BE2C (cell line): ENCODE measurements at regions not wholly inside any gene's neighbourhood (a gene's known extent, or its start where the extent isn't known, plus 50 kb on each side); places are given as distances from the start of the nearest gene placed in this dataset.

Source experiments
- DNase-seq: peaks from one replicate; pipeline ENCODE4 v3.0.0-alpha.2; 2020
- H3K27me3 ChIP-seq: fragments of 250-450 bp; sonication (Bioruptor Pico); 2 replicates; pipeline ENCODE4 v1.5.1; 2020; ENCODE audit warnings: mild to moderate bottlenecking
- H3K36me3 ChIP-seq: fragments of 250-450 bp; sonication (Bioruptor Pico); 2 replicates; pipeline ENCODE4 v1.5.1; 2020; ENCODE audit warnings: mild to moderate bottlenecking
- H3K4me1 ChIP-seq: fragments of 250-450 bp; sonication (Bioruptor Pico); 2 replicates; pipeline ENCODE4 v1.5.1; 2020
- H3K4me3 ChIP-seq: 2 replicates; pipeline ENCODE4 v1.5.1; 2011; ENCODE audit warnings: low read depth, low read length
- H3K9me3 ChIP-seq: fragments of 250-450 bp; sonication (Bioruptor Pico); 2 replicates; pipeline ENCODE4 v1.5.1; 2020
- TF ChIP-seq, protein P1 (sequence below): IDR thresholded peaks from 2 replicates; pipeline ENCODE4 v1.5.1; 2012; ENCODE audit warnings: mild to moderate bottlenecking, low read depth, low read length

DNA sequence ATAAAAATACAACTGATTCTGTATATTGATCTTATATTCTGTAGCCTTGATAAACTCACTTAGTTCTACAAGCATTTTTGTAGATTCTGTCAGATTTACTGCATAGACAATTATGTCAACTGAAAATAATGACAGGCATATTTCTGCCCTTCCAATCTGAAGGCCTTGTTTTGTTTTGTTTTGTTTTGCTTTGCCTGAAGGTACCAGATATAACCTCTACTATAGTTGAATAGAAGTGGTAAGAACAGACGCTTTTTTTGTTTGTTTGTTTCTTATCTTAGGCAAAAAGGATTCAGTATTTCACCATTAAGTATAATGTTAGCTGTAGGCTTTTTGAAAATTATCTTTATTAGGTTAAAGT lies 64.6 kb upstream of the RSPO3 start:
- H3K27me3 ChIP-seq: no peaks in the 10 kb centered on the region
- no peak for DNase-seq
- H3K4me3 ChIP-seq: no peak overlapping the region
- H3K4me1 ChIP-seq: no peaks in the 10 kb centered on the region
- TF ChIP-seq, protein P1, sequence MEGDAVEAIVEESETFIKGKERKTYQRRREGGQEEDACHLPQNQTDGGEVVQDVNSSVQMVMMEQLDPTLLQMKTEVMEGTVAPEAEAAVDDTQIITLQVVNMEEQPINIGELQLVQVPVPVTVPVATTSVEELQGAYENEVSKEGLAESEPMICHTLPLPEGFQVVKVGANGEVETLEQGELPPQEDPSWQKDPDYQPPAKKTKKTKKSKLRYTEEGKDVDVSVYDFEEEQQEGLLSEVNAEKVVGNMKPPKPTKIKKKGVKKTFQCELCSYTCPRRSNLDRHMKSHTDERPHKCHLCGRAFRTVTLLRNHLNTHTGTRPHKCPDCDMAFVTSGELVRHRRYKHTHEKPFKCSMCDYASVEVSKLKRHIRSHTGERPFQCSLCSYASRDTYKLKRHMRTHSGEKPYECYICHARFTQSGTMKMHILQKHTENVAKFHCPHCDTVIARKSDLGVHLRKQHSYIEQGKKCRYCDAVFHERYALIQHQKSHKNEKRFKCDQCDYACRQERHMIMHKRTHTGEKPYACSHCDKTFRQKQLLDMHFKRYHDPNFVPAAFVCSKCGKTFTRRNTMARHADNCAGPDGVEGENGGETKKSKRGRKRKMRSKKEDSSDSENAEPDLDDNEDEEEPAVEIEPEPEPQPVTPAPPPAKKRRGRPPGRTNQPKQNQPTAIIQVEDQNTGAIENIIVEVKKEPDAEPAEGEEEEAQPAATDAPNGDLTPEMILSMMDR: no peak
- no peaks in the 10 kb centered on the region for H3K36me3 ChIP-seq
- H3K9me3 ChIP-seq: no peaks in the 10 kb centered on the region

DNA sequence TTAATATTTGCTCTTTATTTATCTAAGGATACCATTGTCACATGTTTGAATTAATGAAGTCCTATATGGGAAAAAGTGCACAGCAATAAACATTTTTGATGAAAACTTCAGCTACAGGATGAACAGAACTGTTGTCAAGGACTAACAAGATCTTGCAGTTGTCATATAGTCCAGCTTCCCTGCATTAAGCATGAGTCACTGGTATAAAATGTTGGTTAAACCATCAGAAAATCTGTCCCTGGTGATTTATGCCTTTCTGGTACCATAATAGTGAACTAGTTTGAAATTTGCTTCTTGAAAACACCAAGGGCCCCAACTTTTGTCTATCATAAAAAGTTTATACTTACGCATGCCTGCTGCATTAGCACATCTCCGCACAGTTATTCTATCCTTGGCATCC lies 60.4 kb upstream of the RSPO3 start:
- TF ChIP-seq, protein P1: no peak

DNA sequence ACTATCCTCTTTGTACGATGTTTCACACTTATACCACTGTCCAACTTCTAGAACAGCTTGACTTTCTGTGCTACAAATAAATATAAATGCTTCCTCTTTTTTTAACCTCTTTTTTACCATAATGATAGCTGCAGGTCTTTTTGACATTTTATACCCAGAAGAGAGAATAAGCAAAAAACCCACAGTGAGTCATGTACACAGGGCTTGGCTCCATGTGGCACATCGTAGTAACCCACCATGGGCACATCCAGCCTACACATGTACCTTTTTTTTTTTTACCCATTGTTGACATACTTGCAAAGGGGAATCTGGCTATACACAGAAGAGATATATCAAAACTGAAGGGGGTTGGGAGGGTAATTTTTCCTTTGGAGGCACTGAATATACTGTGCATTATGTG lies 59.5 kb upstream of the RSPO3 start:
- H3K36me3 ChIP-seq: no peaks in the 10 kb centered on the region
- no peaks in the 10 kb centered on the region for H3K9me3 ChIP-seq
- TF ChIP-seq, protein P1: no peak
- no peak overlapping the region for H3K4me3 ChIP-seq
- no peaks in the 10 kb centered on the region for H3K4me1 ChIP-seq
- no peaks in the 10 kb centered on the region for H3K27me3 ChIP-seq
- DNase-seq: no peak

More for the DNA sequence above, 60.4 kb upstream of the RSPO3 start:
- no peak overlapping the region for H3K4me3 ChIP-seq
- H3K4me1 ChIP-seq: no peaks in the 10 kb centered on the region
- no peaks in the 10 kb centered on the region for H3K27me3 ChIP-seq
- no peak for DNase-seq
- no peaks in the 10 kb centered on the region for H3K9me3 ChIP-seq
- H3K36me3 ChIP-seq: no peaks in the 10 kb centered on the region
